BE2C (cell line): ENCODE measurements at regions not wholly inside any gene's neighbourhood (a gene's known extent, or its start where the extent isn't known, plus 50 kb on each side); places are given as distances from the start of the nearest gene placed in this dataset.

Experiments
- DNase-seq: peaks from one replicate; pipeline ENCODE4 v3.0.0-alpha.2; 2020
- H3K27me3 ChIP-seq: fragments of 250-450 bp; sonication (Bioruptor Pico); 2 replicates; pipeline ENCODE4 v1.5.1; 2020; ENCODE audit warnings: mild to moderate bottlenecking
- H3K36me3 ChIP-seq: fragments of 250-450 bp; sonication (Bioruptor Pico); 2 replicates; pipeline ENCODE4 v1.5.1; 2020; ENCODE audit warnings: mild to moderate bottlenecking
- H3K4me1 ChIP-seq: fragments of 250-450 bp; sonication (Bioruptor Pico); 2 replicates; pipeline ENCODE4 v1.5.1; 2020
- H3K4me3 ChIP-seq: 2 replicates; pipeline ENCODE4 v1.5.1; 2011; ENCODE audit warnings: low read depth, low read length
- H3K9me3 ChIP-seq: fragments of 250-450 bp; sonication (Bioruptor Pico); 2 replicates; pipeline ENCODE4 v1.5.1; 2020
- CTCF ChIP-seq: IDR thresholded peaks from 2 replicates; pipeline ENCODE4 v1.5.1; 2012; ENCODE audit warnings: mild to moderate bottlenecking, low read depth, low read length

DNA sequence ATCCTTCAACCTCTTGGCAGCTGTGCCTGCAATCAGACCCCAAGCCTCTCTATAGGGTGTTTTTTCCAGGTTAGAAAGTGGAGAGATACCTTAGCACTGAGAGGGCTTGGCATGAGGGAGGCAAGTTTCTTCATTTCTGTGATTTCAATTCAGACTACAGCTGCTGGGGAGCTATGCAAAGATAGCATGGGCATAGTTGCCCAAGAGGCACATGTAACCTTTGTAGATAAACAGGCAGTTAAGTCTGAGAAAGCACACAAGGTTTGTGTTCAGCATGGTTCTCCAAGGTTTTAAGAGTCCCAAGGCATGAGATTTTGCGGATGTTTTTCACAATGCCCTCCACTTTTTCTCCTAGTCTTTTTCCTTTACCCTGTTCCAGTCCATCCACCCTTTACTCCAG, 385.0 kb upstream of the ETAA1 start:
- H3K4me3 ChIP-seq = no peak overlapping the region
- no peaks in the 10 kb centered on the region for H3K9me3 ChIP-seq
- no peak for DNase-seq
- no peak for TF ChIP-seq CTCF
- H3K27me3 ChIP-seq = no peaks in the 10 kb centered on the region
- no peaks in the 10 kb centered on the region for H3K36me3 ChIP-seq
- no peaks in the 10 kb centered on the region for H3K4me1 ChIP-seq

DNA sequence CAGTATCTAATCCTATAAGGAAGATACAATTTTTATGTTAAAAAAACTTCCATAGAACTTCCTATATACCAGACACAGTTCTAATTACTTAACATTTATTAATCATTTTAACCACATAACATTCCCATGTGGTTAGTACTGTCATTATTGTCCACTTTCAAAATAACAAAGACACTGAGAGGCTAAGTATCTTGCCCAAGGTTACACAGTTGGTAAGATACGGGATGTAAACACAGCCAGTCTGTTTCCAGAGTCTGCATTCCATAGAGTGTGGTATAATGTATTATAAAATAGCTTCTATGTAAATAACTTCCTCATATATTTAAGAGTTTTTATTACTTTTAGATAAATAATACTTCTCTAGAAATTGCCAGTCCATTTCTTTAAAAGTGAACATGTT, 383.3 kb upstream of the ETAA1 start:
- TF ChIP-seq CTCF = no peak
- H3K36me3 ChIP-seq = no peaks in the 10 kb centered on the region
- no peaks in the 10 kb centered on the region for H3K27me3 ChIP-seq
- H3K4me3 ChIP-seq = no peak overlapping the region
- no peaks in the 10 kb centered on the region for H3K9me3 ChIP-seq
- no peak for DNase-seq
- H3K4me1 ChIP-seq = no peaks in the 10 kb centered on the region

- no peak for TF ChIP-seq CTCF
- Histone ChIP-seq H3K36me3 (no peaks in the 10 kb centered on the region), H3K4me1 (no peaks in the 10 kb centered on the region), H3K4me3 (no peak overlapping the region), H3K9me3 (no peaks in the 10 kb centered on the region), H3K27me3 (no peaks in the 10 kb centered on the region)
- no peak for DNase-seq
These were observed 381.5 kb upstream of the ETAA1 start for GRCh38 chr2:67015681-67016080.

DNA sequence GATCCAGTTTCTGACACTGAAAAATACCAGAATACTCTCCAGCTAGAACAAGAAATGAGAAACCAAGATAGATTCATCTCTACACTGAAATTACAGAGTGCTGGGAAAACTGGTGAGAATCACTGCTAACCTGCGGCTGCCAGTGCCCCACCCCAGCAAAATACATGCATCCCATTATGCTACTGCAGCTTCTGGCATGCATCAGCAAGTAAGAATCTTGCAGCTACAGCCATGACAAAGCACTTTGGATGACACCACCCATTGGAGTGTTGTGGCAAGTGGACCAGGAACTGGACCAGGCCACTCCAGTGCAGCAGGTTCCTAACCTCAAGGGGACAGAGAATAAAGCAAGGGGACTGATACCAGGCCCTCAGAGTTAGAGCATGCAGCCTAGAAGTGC, 378.8 kb upstream of the ETAA1 start:
- no peak for TF ChIP-seq CTCF
- no peaks in the 10 kb centered on the region for H3K4me1 ChIP-seq
- DNase-seq = no peak

DNA sequence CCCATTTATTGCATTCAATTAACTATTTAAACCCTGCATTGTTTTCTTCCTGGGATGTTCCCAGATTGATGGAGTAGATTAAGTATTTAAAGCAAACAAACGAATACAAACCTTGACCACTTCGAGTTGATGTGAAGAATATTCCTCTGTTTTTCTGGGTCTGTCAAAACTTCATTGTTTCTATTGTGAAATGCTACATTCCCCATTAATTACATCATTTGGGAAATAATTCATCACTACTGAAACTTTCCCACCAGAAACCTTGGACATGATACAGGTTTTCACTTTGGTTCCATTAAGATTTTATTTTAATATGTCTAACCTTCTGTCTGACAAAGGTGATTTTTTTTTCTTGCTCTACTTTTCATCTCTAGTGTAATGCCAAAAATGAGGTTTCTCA, 365.1 kb upstream of the ETAA1 start:
- H3K36me3 ChIP-seq = no peaks in the 10 kb centered on the region
- TF ChIP-seq CTCF = no peak
- H3K9me3 ChIP-seq = no peaks in the 10 kb centered on the region
- H3K27me3 ChIP-seq = no peaks in the 10 kb centered on the region
- H3K4me1 ChIP-seq = no peaks in the 10 kb centered on the region
- no peak for DNase-seq
- no peak overlapping the region for H3K4me3 ChIP-seq

More for the DNA sequence above, 378.8 kb upstream of the ETAA1 start:
- no peaks in the 10 kb centered on the region for H3K27me3 ChIP-seq
- no peaks in the 10 kb centered on the region for H3K36me3 ChIP-seq
- no peak overlapping the region for H3K4me3 ChIP-seq
- H3K9me3 ChIP-seq = no peaks in the 10 kb centered on the region

GRCh38 chr2:67036444-67036843, 360.7 kb upstream of the ETAA1 start:
- no peak for DNase-seq
- no peak for TF ChIP-seq CTCF
- H3K9me3 ChIP-seq = no peaks in the 10 kb centered on the region
- H3K36me3 ChIP-seq = no peaks in the 10 kb centered on the region
- H3K27me3 ChIP-seq = no peaks in the 10 kb centered on the region
- H3K4me1 ChIP-seq = no peaks in the 10 kb centered on the region
- no peak overlapping the region for H3K4me3 ChIP-seq
